RWPE2 (cell line): ENCODE measurements at regions not wholly inside any gene's neighbourhood (a gene's known extent, or its start where the extent isn't known, plus 50 kb on each side); places are given as distances from the start of the nearest gene placed in this dataset.

Experiments
- ATAC-seq: fragments of 200-7000 bp; cut with Tn5 transposase; 3 replicates; pipeline ENCODE4 v1.9.1; 2021; ENCODE audit warnings: low read depth
- DNase-seq: peaks from one replicate; pipeline ENCODE4 v3.0.0-alpha.2; 2020; ENCODE audit warnings: low spot score
- H3K27ac ChIP-seq: fragments of 450-650 bp; 2 replicates; pipeline ENCODE4 v1.5.1; 2017; ENCODE audit warnings: mild to moderate bottlenecking; ENCODE audit not compliant: poor library complexity, severe bottlenecking
- H3K27me3 ChIP-seq: fragments of 250-450 bp; sonication (Bioruptor Pico); 2 replicates; pipeline ENCODE4 v1.5.1; 2021; ENCODE audit warnings: mild to moderate bottlenecking, moderate library complexity; ENCODE audit not compliant: insufficient read depth, poor library complexity, severe bottlenecking
- H3K36me3 ChIP-seq: fragments of 250-450 bp; sonication (Bioruptor Pico); 2 replicates; pipeline ENCODE4 v1.5.1; 2020; ENCODE audit warnings: low read depth, mild to moderate bottlenecking, moderate library complexity
- H3K4me1 ChIP-seq: fragments of 250-450 bp; sonication (Bioruptor Pico); 2 replicates; pipeline ENCODE4 v1.5.1; 2021; ENCODE audit warnings: mild to moderate bottlenecking, moderate library complexity; ENCODE audit not compliant: insufficient read depth, poor library complexity, severe bottlenecking
- H3K4me3 ChIP-seq: fragments of 250-450 bp; sonication (Bioruptor Pico); 2 replicates; pipeline ENCODE4 v1.5.1; 2021; ENCODE audit warnings: mild to moderate bottlenecking, moderate library complexity; ENCODE audit not compliant: severe bottlenecking
- H3K9me3 ChIP-seq: fragments of 250-450 bp; sonication (Bioruptor Pico); 2 replicates; pipeline ENCODE4 v1.5.1; 2021; ENCODE audit warnings: mild to moderate bottlenecking, moderate library complexity; ENCODE audit not compliant: severe bottlenecking
- CTCF ChIP-seq: fragments of 450-650 bp; IDR thresholded peaks from one replicate; pipeline ENCODE4 v1.5.1; 2017; ENCODE audit warnings: mild to moderate bottlenecking, moderate library complexity; ENCODE audit not compliant: poor library complexity, severe bottlenecking

DNA sequence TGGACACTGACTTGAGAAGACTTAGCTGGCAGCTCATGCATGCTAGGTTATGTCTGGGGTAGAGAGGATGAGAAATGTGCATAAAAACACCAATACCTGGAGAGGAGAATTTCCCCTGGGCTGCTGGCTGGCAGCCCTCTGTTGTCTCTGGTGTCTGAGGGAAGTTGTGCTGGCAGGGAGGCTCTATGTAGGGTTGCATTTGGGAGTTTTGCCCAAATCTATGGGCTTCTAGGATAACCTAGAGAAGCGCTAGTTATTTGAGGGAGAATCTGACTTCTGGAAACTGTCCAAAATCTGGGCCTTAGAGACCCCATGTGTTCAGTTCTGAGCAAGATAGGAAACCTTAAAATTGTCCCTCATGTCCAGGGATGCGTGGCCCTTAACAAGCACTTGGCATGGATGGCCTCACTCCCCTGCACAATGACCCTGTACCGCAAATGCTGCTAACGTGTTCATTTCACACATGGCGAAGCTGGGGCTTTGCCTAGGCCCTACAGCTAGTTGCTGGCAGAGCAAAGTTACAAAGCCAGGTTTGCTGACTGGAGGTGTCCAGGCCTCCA is 70.3 kb upstream of the ATP2B2 start:
- TF ChIP-seq CTCF = no peak
- H3K27ac ChIP-seq = no peak overlapping the region
- no peaks in the 10 kb centered on the region for H3K4me1 ChIP-seq
- ATAC-seq (no peak), DNase-seq (no peak)
- no peaks in the 10 kb centered on the region for H3K9me3 ChIP-seq
- no peaks in the 10 kb centered on the region for H3K36me3 ChIP-seq
- no peak overlapping the region for H3K4me3 ChIP-seq
- H3K27me3 ChIP-seq = peaks cover 16% of the 10 kb centered on the region

- Histone ChIP-seq H3K27ac (no peak overlapping the region), H3K27me3 (peaks cover 5% of the 10 kb centered on the region), H3K4me3 (no peak overlapping the region), H3K36me3 (no peaks in the 10 kb centered on the region), H3K9me3 (no peaks in the 10 kb centered on the region), H3K4me1 (no peaks in the 10 kb centered on the region)
- no peak for TF ChIP-seq CTCF
- DNase-seq (no peak), ATAC-seq (no peak)
Observed at GRCh38 chr3:10577486-10577885, 72.1 kb upstream of the ATP2B2 start.

DNA sequence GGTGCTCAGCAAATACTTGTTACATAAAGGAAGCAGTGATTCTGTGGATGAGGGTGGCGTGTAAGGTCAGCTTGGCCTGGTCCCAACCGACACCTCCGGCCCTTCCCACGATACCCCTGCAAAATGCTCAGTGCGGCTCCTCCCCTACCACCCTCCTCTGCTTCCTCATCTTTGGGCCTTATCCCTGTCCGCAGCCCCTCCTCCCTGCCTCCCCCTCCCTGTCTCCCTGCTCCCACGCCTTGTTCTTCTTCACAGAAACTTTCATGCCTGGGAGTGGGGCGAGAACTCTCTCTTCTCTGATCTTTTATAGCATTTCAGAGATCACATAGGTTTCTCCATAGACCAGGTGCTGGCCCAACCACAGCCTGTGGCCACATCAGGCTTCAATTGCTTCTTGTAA is 75.0 kb upstream of the ATP2B2 start:
- TF ChIP-seq CTCF = no peak
- no peak overlapping the region for H3K27ac ChIP-seq
- H3K36me3 ChIP-seq = no peaks in the 10 kb centered on the region
- no peak for ATAC-seq
- H3K27me3 ChIP-seq = peaks cover 8% of the 10 kb centered on the region
- no peak for DNase-seq
- no peaks in the 10 kb centered on the region for H3K9me3 ChIP-seq
- no peak overlapping the region for H3K4me3 ChIP-seq
- no peaks in the 10 kb centered on the region for H3K4me1 ChIP-seq

DNA sequence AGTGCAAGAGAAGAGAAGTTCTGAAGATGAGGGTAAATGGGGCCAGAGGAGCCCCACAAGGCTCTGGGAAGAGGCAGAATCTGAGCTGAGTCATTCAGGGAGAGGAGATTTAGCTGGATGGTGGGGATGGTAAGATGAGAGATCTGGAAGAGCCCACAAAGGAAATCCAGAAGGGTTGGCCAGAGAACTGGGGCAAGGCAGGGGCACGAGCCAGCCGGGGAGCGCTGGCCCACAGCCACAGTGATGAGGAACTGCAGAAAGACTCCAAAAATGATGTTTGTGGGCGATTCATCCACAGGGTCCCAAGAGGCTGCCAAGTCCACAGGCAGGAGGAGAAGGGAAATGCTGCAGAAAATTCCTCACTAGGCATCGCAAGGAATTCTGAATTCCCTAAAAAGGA is 75.9 kb upstream of the ATP2B2 start:
- peaks cover 8% of the 10 kb centered on the region for H3K27me3 ChIP-seq

More for the DNA sequence above, 75.9 kb upstream of the ATP2B2 start:
- ATAC-seq (no peak), DNase-seq (no peak)
- H3K36me3 ChIP-seq = no peaks in the 10 kb centered on the region
- H3K4me1 ChIP-seq = no peaks in the 10 kb centered on the region
- no peak for TF ChIP-seq CTCF
- no peaks in the 10 kb centered on the region for H3K9me3 ChIP-seq
- H3K27ac ChIP-seq = no peak overlapping the region
- no peak overlapping the region for H3K4me3 ChIP-seq
